Loucy (cell line): ENCODE measurements at regions not wholly inside any gene's neighbourhood (a gene's known extent, or its start where the extent isn't known, plus 50 kb on each side); places are given as distances from the start of the nearest gene placed in this dataset.

Experiments
- H2AFZ ChIP-seq: fragments of 200-600 bp; sonication (generic); 2 replicates; pipeline ENCODE4 v1.6.0; 2016; ENCODE audit warnings: antibody characterized with exemption, mild to moderate bottlenecking, low read length, moderate library complexity
- H3F3A ChIP-seq: fragments of 200-600 bp; 2 replicates; pipeline ENCODE4 v1.6.0; 2016; ENCODE audit warnings: antibody characterized with exemption, low read depth, mild to moderate bottlenecking
- H3K27me3 ChIP-seq: fragments of 200-600 bp; sonication (generic); 2 replicates; pipeline ENCODE4 v1.6.1; 2014; ENCODE audit warnings: low read length, mild to moderate bottlenecking; ENCODE audit not compliant: insufficient read depth, poor library complexity, severe bottlenecking
- H3K36me3 ChIP-seq: fragments of 200-600 bp; sonication (generic); 2 replicates; pipeline ENCODE4 v1.6.1; 2016; ENCODE audit warnings: low read length; ENCODE audit not compliant: insufficient read depth
- H3K4me1 ChIP-seq: fragments of 200-600 bp; sonication (generic); 2 replicates; pipeline ENCODE4 v1.5.1; 2014; ENCODE audit warnings: low read length, mild to moderate bottlenecking; ENCODE audit not compliant: insufficient read depth, poor library complexity, severe bottlenecking
- H3K4me2 ChIP-seq: fragments of 200-600 bp; sonication (generic); 2 replicates; pipeline ENCODE4 v1.6.0; 2014; ENCODE audit warnings: antibody characterized with exemption, low read length, low read depth, mild to moderate bottlenecking; ENCODE audit not compliant: poor library complexity, severe bottlenecking
- H3K4me3 ChIP-seq: fragments of 200-600 bp; sonication (generic); 2 replicates; pipeline ENCODE4 v1.5.1; 2014; ENCODE audit warnings: low read length, mild to moderate bottlenecking, mixed read lengths; ENCODE audit not compliant: poor library complexity, severe bottlenecking
- H3K79me2 ChIP-seq: fragments of 200-600 bp; sonication (generic); 2 replicates; pipeline ENCODE4 v1.6.1; 2014; ENCODE audit warnings: low read length; ENCODE audit not compliant: insufficient read depth
- H3K9ac ChIP-seq: fragments of 200-600 bp; sonication (generic); 2 replicates; pipeline ENCODE4 v1.6.0; 2014; ENCODE audit warnings: mild to moderate bottlenecking, low read depth, low read length, moderate library complexity; ENCODE audit not compliant: poor library complexity, severe bottlenecking
- H3K9me2 ChIP-seq: fragments of 200-600 bp; sonication (generic); replicated peaks from 2 replicates; pipeline ENCODE4 v1.6.1; 2016; ENCODE audit warnings: low read depth, low read length, mixed read lengths
- H3K9me3 ChIP-seq: fragments of 200-600 bp; sonication (generic); 2 replicates; pipeline ENCODE4 v1.6.1; 2014; ENCODE audit warnings: mild to moderate bottlenecking, antibody characterized with exemption, low read length, low read depth; ENCODE audit not compliant: insufficient read depth
- H4K20me1 ChIP-seq: fragments of 200-600 bp; sonication (generic); 2 replicates; pipeline ENCODE4 v1.6.0; 2014; ENCODE audit warnings: antibody characterized with exemption, low read length, mild to moderate bottlenecking; ENCODE audit not compliant: insufficient read depth, poor library complexity, severe bottlenecking
- EZH2phosphoT487 ChIP-seq: fragments of 200-600 bp; IDR thresholded peaks from 2 replicates; pipeline ENCODE4 v1.6.1; 2018; ENCODE audit warnings: antibody characterized with exemption, mild to moderate bottlenecking, moderate library complexity, borderline replicate concordance
- TF ChIP-seq, protein P1 (sequence below): fragments of 200-600 bp; sonication (generic); conservative IDR thresholded peaks from 2 replicates; pipeline ENCODE4 v1.5.1; 2014; ENCODE audit warnings: mild to moderate bottlenecking, antibody characterized with exemption, low read length

DNA sequence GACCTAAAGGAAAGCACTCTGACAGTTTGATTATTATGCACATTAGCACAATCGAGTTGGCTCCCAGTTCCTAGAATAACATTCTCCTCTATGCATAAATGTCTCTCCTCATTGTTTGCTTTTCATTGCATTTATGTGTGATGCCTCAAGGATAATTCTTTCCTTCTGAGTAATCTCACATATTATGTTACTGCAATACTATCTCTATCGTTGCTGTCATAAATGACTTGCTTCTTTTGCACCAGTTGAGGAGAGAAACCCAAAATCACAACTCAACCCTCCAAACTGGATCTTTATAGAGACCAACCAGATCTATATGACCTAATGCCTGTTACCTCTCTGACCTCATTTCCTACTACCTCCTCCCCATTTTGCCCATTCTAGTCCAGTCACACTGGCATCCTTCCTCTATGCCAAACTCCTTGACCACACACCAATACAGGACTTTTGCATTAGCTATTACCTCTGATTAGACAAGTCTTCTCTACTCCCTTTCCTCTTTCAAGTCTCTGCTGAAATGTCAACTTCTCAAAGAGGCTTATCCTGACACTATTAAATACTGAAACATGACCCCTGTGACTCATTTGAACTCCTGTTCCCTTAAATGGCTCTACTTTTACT, 1026.0 kb downstream of the TUSC7 start:
- H3K9ac ChIP-seq, result no peak overlapping the region

DNA sequence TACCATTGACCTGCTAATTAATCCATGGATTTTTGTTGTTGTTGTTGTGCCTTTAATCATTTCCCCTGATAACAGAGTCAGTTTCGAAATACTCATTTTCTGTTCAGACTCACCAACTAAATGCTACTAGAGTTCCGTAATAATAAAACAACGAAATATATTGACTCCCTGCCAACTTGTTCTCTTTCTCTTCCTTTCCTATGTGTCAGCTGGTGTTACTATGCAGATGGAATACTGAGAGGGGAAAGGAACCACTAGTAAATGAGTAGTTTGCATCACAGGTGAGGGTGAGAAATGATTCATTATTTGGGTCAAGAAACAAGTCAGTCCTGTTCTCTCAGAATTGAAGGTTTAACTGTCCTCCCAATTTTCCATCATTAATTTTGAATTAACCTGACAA, 1027.3 kb downstream of the TUSC7 start:
- H4K20me1 ChIP-seq, result no peaks in the 10 kb centered on the region
- no peaks in the 10 kb centered on the region for H3K9me3 ChIP-seq
- no peak overlapping the region for H3K9ac ChIP-seq
- TF ChIP-seq, protein P1, sequence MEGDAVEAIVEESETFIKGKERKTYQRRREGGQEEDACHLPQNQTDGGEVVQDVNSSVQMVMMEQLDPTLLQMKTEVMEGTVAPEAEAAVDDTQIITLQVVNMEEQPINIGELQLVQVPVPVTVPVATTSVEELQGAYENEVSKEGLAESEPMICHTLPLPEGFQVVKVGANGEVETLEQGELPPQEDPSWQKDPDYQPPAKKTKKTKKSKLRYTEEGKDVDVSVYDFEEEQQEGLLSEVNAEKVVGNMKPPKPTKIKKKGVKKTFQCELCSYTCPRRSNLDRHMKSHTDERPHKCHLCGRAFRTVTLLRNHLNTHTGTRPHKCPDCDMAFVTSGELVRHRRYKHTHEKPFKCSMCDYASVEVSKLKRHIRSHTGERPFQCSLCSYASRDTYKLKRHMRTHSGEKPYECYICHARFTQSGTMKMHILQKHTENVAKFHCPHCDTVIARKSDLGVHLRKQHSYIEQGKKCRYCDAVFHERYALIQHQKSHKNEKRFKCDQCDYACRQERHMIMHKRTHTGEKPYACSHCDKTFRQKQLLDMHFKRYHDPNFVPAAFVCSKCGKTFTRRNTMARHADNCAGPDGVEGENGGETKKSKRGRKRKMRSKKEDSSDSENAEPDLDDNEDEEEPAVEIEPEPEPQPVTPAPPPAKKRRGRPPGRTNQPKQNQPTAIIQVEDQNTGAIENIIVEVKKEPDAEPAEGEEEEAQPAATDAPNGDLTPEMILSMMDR, result no peak
- no peak for TF ChIP-seq EZH2phosphoT487
- no peaks in the 10 kb centered on the region for H3K36me3 ChIP-seq
- H3K4me2 ChIP-seq, result no peak overlapping the region
- no peaks in the 10 kb centered on the region for H3K27me3 ChIP-seq
- H3K4me3 ChIP-seq, result no peak overlapping the region
- H3F3A ChIP-seq, result no peaks in the 10 kb centered on the region
- H2AFZ ChIP-seq, result no peak overlapping the region
- no peaks in the 10 kb centered on the region for H3K4me1 ChIP-seq
- no peaks in the 10 kb centered on the region for H3K9me2 ChIP-seq
- H3K79me2 ChIP-seq, result no peaks in the 10 kb centered on the region

More for the DNA sequence above, 1026.0 kb downstream of the TUSC7 start:
- Histone ChIP-seq H2AFZ (no peak overlapping the region), H3K27me3 (no peaks in the 10 kb centered on the region), H3K36me3 (no peaks in the 10 kb centered on the region), H3K4me3 (no peak overlapping the region), H4K20me1 (no peaks in the 10 kb centered on the region), H3K9me3 (no peaks in the 10 kb centered on the region), H3K4me2 (no peak overlapping the region), H3K79me2 (no peaks in the 10 kb centered on the region), H3K4me1 (no peaks in the 10 kb centered on the region), H3K9me2 (no peaks in the 10 kb centered on the region), H3F3A (no peaks in the 10 kb centered on the region)
- TF ChIP-seq, protein P1, result no peak
- no peak for TF ChIP-seq EZH2phosphoT487

DNA sequence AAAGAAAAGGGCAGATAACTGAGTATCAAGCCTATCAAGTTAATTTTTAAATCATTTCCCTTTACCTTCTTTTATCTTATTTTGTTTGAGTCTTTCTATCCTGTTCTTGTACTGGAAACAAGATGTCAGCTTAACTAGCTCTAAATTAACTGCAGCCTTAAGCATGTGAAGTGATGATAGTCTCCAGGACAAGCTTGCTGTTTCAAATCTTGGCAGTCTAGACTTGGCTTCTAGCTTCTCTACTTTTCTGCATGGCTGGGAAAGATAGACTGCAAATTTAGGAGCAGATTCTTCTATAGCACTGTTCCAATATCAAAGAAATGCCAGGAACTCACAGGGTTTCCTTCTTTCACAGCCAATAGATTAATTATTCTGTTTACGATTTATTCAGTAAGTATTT, 1034.4 kb downstream of the TUSC7 start:
- H3K27me3 ChIP-seq, result no peaks in the 10 kb centered on the region
- no peaks in the 10 kb centered on the region for H3K36me3 ChIP-seq
- no peaks in the 10 kb centered on the region for H3F3A ChIP-seq
- no peaks in the 10 kb centered on the region for H3K9me3 ChIP-seq
- TF ChIP-seq, protein P1, result no peak
- TF ChIP-seq EZH2phosphoT487, result no peak
- no peak overlapping the region for H3K4me2 ChIP-seq
- H3K9me2 ChIP-seq, result no peaks in the 10 kb centered on the region
- no peaks in the 10 kb centered on the region for H3K4me1 ChIP-seq
- H3K4me3 ChIP-seq, result no peak overlapping the region
- H3K79me2 ChIP-seq, result no peaks in the 10 kb centered on the region
- no peaks in the 10 kb centered on the region for H4K20me1 ChIP-seq
- no peak overlapping the region for H2AFZ ChIP-seq
- H3K9ac ChIP-seq, result no peak overlapping the region
